UCSD-AML1 (cell line): ENCODE measurements at regions not wholly inside any gene's neighbourhood (a gene's known extent, or its start where the extent isn't known, plus 50 kb on each side); places are given as distances from the start of the nearest gene placed in this dataset.

Experiments used
- DNase-seq: peaks from one replicate; lab custom pipeline; 2025; ENCODE audit not compliant: unreplicated experiment; lab: John Stamatoyannopoulos, UW

GRCh38 chr2:46831051-46831868 is 84.3 kb downstream of the MCFD2 start:
- no peak for DNase-seq

GRCh38 chr2:46829231-46829995 is 86.2 kb downstream of the MCFD2 start:
- no peak for DNase-seq

GRCh38 chr2:46828491-46829230 is 86.9 kb downstream of the MCFD2 start:
- no peak for DNase-seq

GRCh38 chr2:46828135-46828438 is 87.5 kb downstream of the MCFD2 start:
- no peak for DNase-seq

GRCh38 chr2:46827274-46828134 is 88.1 kb downstream of the MCFD2 start:
- DNase-seq: no peak

- no peak for DNase-seq
Measured at GRCh38 chr2:46826569-46827245, 88.9 kb downstream of the MCFD2 start.

- no peak for DNase-seq
Measured at GRCh38 chr2:46825939-46826568, 89.6 kb downstream of the MCFD2 start.

- no peak for DNase-seq
Measured at GRCh38 chr2:46825231-46825938, 90.2 kb downstream of the MCFD2 start.

- DNase-seq: no peak
Measured at GRCh38 chr2:46824611-46825010, 91.0 kb downstream of the MCFD2 start.

- no peak for DNase-seq
Measured at GRCh38 chr2:46821600-46821999, 94.0 kb downstream of the MCFD2 start.

- DNase-seq: no peak
Measured at GRCh38 chr2:46818819-46819218, 96.8 kb downstream of the MCFD2 start.

- no peak for DNase-seq
Measured at GRCh38 chr2:46818141-46818621, 97.4 kb downstream of the MCFD2 start.

- no peak for DNase-seq
Measured at GRCh38 chr2:46816846-46817726, 98.5 kb downstream of the MCFD2 start.

GRCh38 chr2:46816151-46816845 is 99.3 kb downstream of the MCFD2 start:
- no peak for DNase-seq

GRCh38 chr2:46815121-46815802 is 100.3 kb downstream of the MCFD2 start:
- peak; percentile 27 for DNase-seq

- peak; percentile 69 for DNase-seq
Measured at GRCh38 chr2:46814160-46814961, 101.2 kb downstream of the MCFD2 start.
